IMR-90 (cell line): ENCODE measurements at regions not wholly inside any gene's neighbourhood (a gene's known extent, or its start where the extent isn't known, plus 50 kb on each side); places are given as distances from the start of the nearest gene placed in this dataset.

Source experiments
- ATAC-seq: fragments of 200-7000 bp; cut with Tn5 transposase; 2 replicates; pipeline ENCODE4 v1.9.1; 2020; ENCODE audit warnings: low read depth, mild to moderate bottlenecking, moderate library complexity
- BruUV-seq: library from RNA; stranded (reverse); fragments of 400-500 nt; replicated peaks from 2 replicates; lab custom pipeline; 2021; lab: Mats Ljungman, UMichigan
- CTCF ChIA-PET: fragments of 300-600 bp; formaldehyde crosslinking; extraction: SDS; loops from one replicate; lab custom pipeline; 2021; ENCODE audit warnings: antibody characterized with exemption; lab: Yijun Ruan, JAX
- POLR2A ChIA-PET: fragments of 300-600 bp; sonication (Branson Sonifier 250); formaldehyde crosslinking; loops from one replicate; lab custom pipeline; 2022; ENCODE audit warnings: antibody characterized with exemption; ENCODE audit not compliant: unreplicated experiment; lab: Charles Lee
- DNase-seq: peaks from one replicate; pipeline ENCODE4 v3.0.0; 2013
- H2AFZ ChIP-seq: replicated peaks from 2 replicates; pipeline ENCODE3; 2013; ENCODE audit warnings: low read length, mild to moderate bottlenecking; ENCODE audit not compliant: poor library complexity
- H2AK5ac ChIP-seq: 2 replicates; pipeline ENCODE4 v1.6.1; 2013; ENCODE audit warnings: low read depth, low read length, inconsistent platforms
- H2AK9ac ChIP-seq: replicated peaks from 2 replicates; pipeline ENCODE3; 2013; ENCODE audit warnings: mild to moderate bottlenecking, low read depth, low read length, moderate library complexity; ENCODE audit not compliant: poor library complexity
- H2BK120ac ChIP-seq: 2 replicates; pipeline ENCODE4 v1.6.1; 2013; ENCODE audit warnings: low read depth, low read length, inconsistent platforms
- H2BK15ac ChIP-seq: 3 replicates; pipeline ENCODE4 v1.6.1; 2013; ENCODE audit warnings: low read depth, low read length, inconsistent platforms
- H2BK20ac ChIP-seq: 2 replicates; pipeline ENCODE4 v1.6.1; 2013; ENCODE audit warnings: low read depth, mild to moderate bottlenecking, inconsistent platforms, low read length, moderate library complexity
- H2BK5ac ChIP-seq: 2 replicates; pipeline ENCODE4 v1.6.1; 2013; ENCODE audit warnings: mild to moderate bottlenecking, low read depth, low read length, inconsistent platforms; ENCODE audit not compliant: poor library complexity, severe bottlenecking
- H3K14ac ChIP-seq: replicated peaks from 2 replicates; pipeline ENCODE4 v1.6.1; 2013; ENCODE audit warnings: low read depth, low read length, inconsistent platforms
- H3K18ac ChIP-seq: 2 replicates; pipeline ENCODE4 v1.6.1; 2013; ENCODE audit warnings: low read depth, low read length, control low read depth
- H3K23ac ChIP-seq: 2 replicates; pipeline ENCODE4 v1.6.1; 2013; ENCODE audit warnings: low read depth, low read length, inconsistent platforms
- H3K27ac ChIP-seq: 2 replicates; pipeline ENCODE4 v1.5.1; 2013; ENCODE audit warnings: mild to moderate bottlenecking, control low read depth, low read length; ENCODE audit not compliant: insufficient read depth
- H3K27me3 ChIP-seq: 2 replicates; pipeline ENCODE4 v1.6.1; 2013; ENCODE audit warnings: low read length; ENCODE audit not compliant: control insufficient read depth, insufficient read depth
- H3K36me3 ChIP-seq: 2 replicates; pipeline ENCODE4 v1.6.1; 2013; ENCODE audit warnings: low read length, mixed read lengths; ENCODE audit not compliant: control insufficient read depth, insufficient read depth
- H3K4ac ChIP-seq: 2 replicates; pipeline ENCODE4 v1.6.1; 2013; ENCODE audit warnings: low read depth, low read length, inconsistent platforms
- H3K4me1 ChIP-seq: 2 replicates; pipeline ENCODE4 v1.6.1; 2013; ENCODE audit warnings: low read length, mixed read lengths; ENCODE audit not compliant: control insufficient read depth, insufficient read depth
- H3K4me2 ChIP-seq: 2 replicates; pipeline ENCODE4 v1.6.1; 2013; ENCODE audit warnings: low read depth, mild to moderate bottlenecking, control low read depth, low read length, moderate library complexity
- H3K4me3 ChIP-seq: 2 replicates; pipeline ENCODE4 v1.5.1; 2013; ENCODE audit warnings: low read depth, mild to moderate bottlenecking, control low read depth, low read length, moderate library complexity; ENCODE audit not compliant: insufficient read depth
- H3K56ac ChIP-seq: 2 replicates; pipeline ENCODE4 v1.6.1; 2013; ENCODE audit warnings: low read length, inconsistent platforms; ENCODE audit not compliant: insufficient read depth; ENCODE audit errors: extremely low read depth
- H3K79me1 ChIP-seq, 2 experiments: 2 replicates each; pipeline ENCODE4 v1.6.1; 2013; ENCODE audit warnings: low read length in 2 of 2, inconsistent platforms in 1 of 2, low read depth in 1 of 2
- H3K9ac ChIP-seq: 2 replicates; pipeline ENCODE4 v1.6.1; 2013; ENCODE audit warnings: low read depth, low read length, control low read depth
- H3K9me1 ChIP-seq: 2 replicates; pipeline ENCODE4 v1.6.1; 2013; ENCODE audit warnings: low read length, inconsistent platforms; ENCODE audit not compliant: insufficient read depth
- H3K9me3 ChIP-seq: 2 replicates; pipeline ENCODE4 v1.6.1; 2013; ENCODE audit warnings: low read length; ENCODE audit not compliant: control insufficient read depth, insufficient read depth
- H4K20me1 ChIP-seq: 2 replicates; pipeline ENCODE4 v1.6.1; 2013; ENCODE audit warnings: low read length, inconsistent platforms; ENCODE audit not compliant: insufficient read depth
- H4K5ac ChIP-seq: 2 replicates; pipeline ENCODE4 v1.6.1; 2013; ENCODE audit warnings: mild to moderate bottlenecking, low read depth, low read length, control low read depth
- H4K8ac ChIP-seq, 2 experiments: 2 replicates each; pipeline ENCODE4 v1.6.1; 2013; ENCODE audit warnings: low read depth in 2 of 2, low read length in 2 of 2, control low read depth in 1 of 2, inconsistent platforms in 1 of 2
- H4K91ac ChIP-seq: 2 replicates; pipeline ENCODE4 v1.6.1; 2013; ENCODE audit warnings: low read depth, low read length, inconsistent platforms; ENCODE audit not compliant: insufficient read depth
- BHLHE40 ChIP-seq: fragments of 150-350 bp; IDR thresholded peaks from 2 replicates; pipeline ENCODE4 v1.6.1; 2016; ENCODE audit warnings: mild to moderate bottlenecking, low read depth, low read length
- CEBPB ChIP-seq: IDR thresholded peaks from 2 replicates; pipeline ENCODE4 v1.6.1; 2012; ENCODE audit warnings: low read depth, low read length, improper control_type of control experiment
- CHD1 ChIP-seq: IDR thresholded peaks from 2 replicates; pipeline ENCODE4 v1.6.1; 2012; ENCODE audit warnings: low read depth, low read length, improper control_type of control experiment
- FOS ChIP-seq: fragments of 150-350 bp; IDR thresholded peaks from 2 replicates; pipeline ENCODE4 v1.6.1; 2016; ENCODE audit warnings: low read depth, low read length
- MAFK ChIP-seq: IDR thresholded peaks from 2 replicates; pipeline ENCODE4 v1.6.1; 2012; ENCODE audit warnings: low read depth, low read length, improper control_type of control experiment
- MAZ ChIP-seq: IDR thresholded peaks from 2 replicates; pipeline ENCODE4 v1.6.1; 2012; ENCODE audit warnings: low read depth, mild to moderate bottlenecking, low read length, improper control_type of control experiment, moderate library complexity, borderline replicate concordance
- MXI1 ChIP-seq: IDR thresholded peaks from 2 replicates; pipeline ENCODE4 v1.6.1; 2012; ENCODE audit warnings: low read depth, mild to moderate bottlenecking, low read length, moderate library complexity, borderline replicate concordance
- NFE2L2 ChIP-seq: fragments of 150-350 bp; IDR thresholded peaks from 2 replicates; pipeline ENCODE4 v1.6.1; 2016; ENCODE audit warnings: low read depth, mild to moderate bottlenecking, low read length
- POLR2A ChIP-seq: IDR thresholded peaks from 2 replicates; pipeline ENCODE4 v1.6.1; 2012; ENCODE audit warnings: mild to moderate bottlenecking, low read depth, low read length
- RAD21 ChIP-seq: IDR thresholded peaks from 2 replicates; pipeline ENCODE4 v1.6.1; 2012; ENCODE audit warnings: low read length, improper control_type of control experiment
- RCOR1 ChIP-seq: IDR thresholded peaks from 2 replicates; pipeline ENCODE4 v1.6.1; 2012; ENCODE audit warnings: mild to moderate bottlenecking, low read length, improper control_type of control experiment; ENCODE audit not compliant: insufficient replicate concordance
- RFX5 ChIP-seq: IDR thresholded peaks from 2 replicates; pipeline ENCODE4 v1.8.0; 2012; ENCODE audit warnings: low read depth, mild to moderate bottlenecking, low read length, moderate library complexity
- SMC3 ChIP-seq: fragments of 150-350 bp; IDR thresholded peaks from 2 replicates; pipeline ENCODE4 v1.6.1; 2016; ENCODE audit warnings: low read depth, mild to moderate bottlenecking, antibody characterized with exemption, low read length, moderate library complexity
- dilution Hi-C: fragments of 300-500 bp; cut with HindIII; formaldehyde crosslinking; loops from one replicate; pipeline ENCODE4 v1.14.3; 2018; ENCODE audit warnings: low sequenced_read_pairs; ENCODE audit not compliant: unreplicated experiment
- in situ Hi-C: fragments of 300-500 bp; cut with MboI; formaldehyde crosslinking; loops from 3 replicates; pipeline ENCODE4 v1.14.3; 2019; ENCODE audit warnings: low sequenced_read_pairs, inconsistent platforms, mixed read lengths
- intact Hi-C: fragments of 100-400 bp; cut with micrococcal nuclease; formaldehyde crosslinking; loops from 2 replicates; pipeline ENCODE4 v1.10.0; 2022
- TF ChIP-seq, protein P1 (sequence below): conservative IDR thresholded peaks from 2 replicates; pipeline ENCODE4 v1.5.1; 2012; ENCODE audit warnings: mild to moderate bottlenecking, low read depth, low read length, improper control_type of control experiment
- TF ChIP-seq, protein P2 (sequence below): fragments of 150-350 bp; IDR thresholded peaks from 2 replicates; pipeline ENCODE4 v1.6.1; 2016; ENCODE audit warnings: low read depth, mild to moderate bottlenecking, low read length, moderate library complexity, borderline replicate concordance
- TF ChIP-seq, protein P3 (sequence below): fragments of 150-350 bp; IDR thresholded peaks from 2 replicates; pipeline ENCODE4 v1.6.1; 2017; ENCODE audit warnings: mild to moderate bottlenecking, antibody characterized with exemption, low read length, low read depth

DNA sequence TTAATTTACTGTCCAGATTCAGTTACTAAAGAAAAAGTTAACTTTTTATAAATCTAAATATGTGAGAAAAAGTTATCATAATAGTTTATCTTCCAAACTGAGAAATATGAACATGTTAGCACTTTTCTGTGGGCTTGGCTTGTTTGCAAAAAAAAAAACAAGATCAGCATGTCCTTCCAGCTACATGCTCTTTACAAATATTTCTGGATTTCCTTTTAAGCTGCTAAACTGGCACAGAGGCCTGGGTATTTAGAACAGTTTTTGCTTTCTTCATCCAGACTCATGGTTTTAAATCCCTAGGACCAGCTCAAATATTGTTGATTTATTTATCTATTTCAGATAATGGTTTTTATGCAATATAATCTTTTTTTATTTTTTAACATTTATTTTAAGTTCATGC, 1444.5 kb upstream of the FLRT2 start:
- Histone ChIP-seq H3K9me3 (no peaks in the 10 kb centered on the region), H3K18ac (no peak overlapping the region), H3K9ac (no peak overlapping the region), H4K91ac (no peak overlapping the region), H3K79me1 (no peaks in the 10 kb centered on the region), H4K20me1 (no peaks in the 10 kb centered on the region), H2BK15ac (no peak overlapping the region), H2BK5ac (no peak overlapping the region), H2BK20ac (no peak overlapping the region), H3K14ac (no peak overlapping the region), H3K4me1 (peaks cover 2% of the 10 kb centered on the region; the same call in 1 of the 2 replicates), H3K27ac (no peak overlapping the region), H3K56ac (no peak overlapping the region), H3K36me3 (no peaks in the 10 kb centered on the region), H3K9me1 (no peaks in the 10 kb centered on the region), H2AK5ac (no peak overlapping the region), H4K5ac (no peak overlapping the region), H3K4ac (no peak overlapping the region), H4K8ac (no peak overlapping the region), H2AFZ (no peak overlapping the region), H2BK120ac (no peak overlapping the region), H3K4me2 (no peak overlapping the region), H3K27me3 (no peaks in the 10 kb centered on the region), H2AK9ac (no peak overlapping the region), H3K4me3 (no peak overlapping the region), H3K23ac (no peak overlapping the region)
- ChIA-PET CTCF (no interaction called here), POLR2A (no interaction called here)
- in situ Hi-C loops (no loop called here), dilution Hi-C loops (no loop called here), intact Hi-C loops (loop anchor here (10.0 kb wide), 2 partner anchors 781 to 1449 kb away; partner anchors contain the start of gene FLRT2)
- no TSS peak for BruUV-seq
- ATAC-seq (no peak), DNase-seq (no peak)
- TF ChIP-seq CHD1 = no peak
- no peak for TF ChIP-seq RFX5
- no peak for TF ChIP-seq RCOR1
- TF ChIP-seq MAZ = no peak
- no peak for TF ChIP-seq BHLHE40
- TF ChIP-seq MXI1 = no peak
- TF ChIP-seq, protein P1, sequence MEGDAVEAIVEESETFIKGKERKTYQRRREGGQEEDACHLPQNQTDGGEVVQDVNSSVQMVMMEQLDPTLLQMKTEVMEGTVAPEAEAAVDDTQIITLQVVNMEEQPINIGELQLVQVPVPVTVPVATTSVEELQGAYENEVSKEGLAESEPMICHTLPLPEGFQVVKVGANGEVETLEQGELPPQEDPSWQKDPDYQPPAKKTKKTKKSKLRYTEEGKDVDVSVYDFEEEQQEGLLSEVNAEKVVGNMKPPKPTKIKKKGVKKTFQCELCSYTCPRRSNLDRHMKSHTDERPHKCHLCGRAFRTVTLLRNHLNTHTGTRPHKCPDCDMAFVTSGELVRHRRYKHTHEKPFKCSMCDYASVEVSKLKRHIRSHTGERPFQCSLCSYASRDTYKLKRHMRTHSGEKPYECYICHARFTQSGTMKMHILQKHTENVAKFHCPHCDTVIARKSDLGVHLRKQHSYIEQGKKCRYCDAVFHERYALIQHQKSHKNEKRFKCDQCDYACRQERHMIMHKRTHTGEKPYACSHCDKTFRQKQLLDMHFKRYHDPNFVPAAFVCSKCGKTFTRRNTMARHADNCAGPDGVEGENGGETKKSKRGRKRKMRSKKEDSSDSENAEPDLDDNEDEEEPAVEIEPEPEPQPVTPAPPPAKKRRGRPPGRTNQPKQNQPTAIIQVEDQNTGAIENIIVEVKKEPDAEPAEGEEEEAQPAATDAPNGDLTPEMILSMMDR = no peak
- TF ChIP-seq MAFK = no peak
- TF ChIP-seq, protein P2, sequence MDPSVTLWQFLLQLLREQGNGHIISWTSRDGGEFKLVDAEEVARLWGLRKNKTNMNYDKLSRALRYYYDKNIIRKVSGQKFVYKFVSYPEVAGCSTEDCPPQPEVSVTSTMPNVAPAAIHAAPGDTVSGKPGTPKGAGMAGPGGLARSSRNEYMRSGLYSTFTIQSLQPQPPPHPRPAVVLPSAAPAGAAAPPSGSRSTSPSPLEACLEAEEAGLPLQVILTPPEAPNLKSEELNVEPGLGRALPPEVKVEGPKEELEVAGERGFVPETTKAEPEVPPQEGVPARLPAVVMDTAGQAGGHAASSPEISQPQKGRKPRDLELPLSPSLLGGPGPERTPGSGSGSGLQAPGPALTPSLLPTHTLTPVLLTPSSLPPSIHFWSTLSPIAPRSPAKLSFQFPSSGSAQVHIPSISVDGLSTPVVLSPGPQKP = no peak
- TF ChIP-seq POLR2A = no peak
- no peak for TF ChIP-seq RAD21
- TF ChIP-seq SMC3 = no peak
- no peak for TF ChIP-seq NFE2L2
- TF ChIP-seq, protein P3, sequence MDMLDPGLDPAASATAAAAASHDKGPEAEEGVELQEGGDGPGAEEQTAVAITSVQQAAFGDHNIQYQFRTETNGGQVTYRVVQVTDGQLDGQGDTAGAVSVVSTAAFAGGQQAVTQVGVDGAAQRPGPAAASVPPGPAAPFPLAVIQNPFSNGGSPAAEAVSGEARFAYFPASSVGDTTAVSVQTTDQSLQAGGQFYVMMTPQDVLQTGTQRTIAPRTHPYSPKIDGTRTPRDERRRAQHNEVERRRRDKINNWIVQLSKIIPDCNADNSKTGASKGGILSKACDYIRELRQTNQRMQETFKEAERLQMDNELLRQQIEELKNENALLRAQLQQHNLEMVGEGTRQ = no peak
- no peak for TF ChIP-seq FOS
- no peak for TF ChIP-seq CEBPB
